GM18907 (cell line): ENCODE measurements at regions not wholly inside any gene's neighbourhood (a gene's known extent, or its start where the extent isn't known, plus 50 kb on each side); places are given as distances from the start of the nearest gene placed in this dataset.

Experiments
- ATAC-seq: cut with Tn5 transposase; IDR thresholded peaks from one replicate; pipeline ENCODE4 v1.9.1; 2021; ENCODE audit warnings: mild to moderate bottlenecking, moderate library complexity; ENCODE audit not compliant: unreplicated experiment

DNA sequence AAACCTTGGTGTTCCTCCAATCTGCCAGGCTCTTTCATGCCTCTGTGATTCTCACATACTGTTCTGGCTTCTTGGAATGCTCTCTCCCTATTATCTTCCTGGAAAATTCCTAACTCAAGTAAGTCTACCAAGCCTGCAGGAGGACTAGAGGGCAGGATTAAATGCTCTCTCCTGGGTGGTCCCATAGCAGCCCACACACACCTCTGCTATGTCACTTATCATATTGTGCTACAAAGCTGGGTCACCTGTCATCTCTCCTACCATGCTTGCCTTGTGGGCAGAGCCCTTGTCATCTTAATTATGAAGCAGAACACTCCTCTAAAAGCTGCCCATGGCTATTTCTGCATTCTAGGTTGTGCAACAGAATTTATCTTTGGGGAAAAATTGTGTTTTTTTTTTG is 344.5 kb upstream of the NOCT start:
- ATAC-seq: no peak

DNA sequence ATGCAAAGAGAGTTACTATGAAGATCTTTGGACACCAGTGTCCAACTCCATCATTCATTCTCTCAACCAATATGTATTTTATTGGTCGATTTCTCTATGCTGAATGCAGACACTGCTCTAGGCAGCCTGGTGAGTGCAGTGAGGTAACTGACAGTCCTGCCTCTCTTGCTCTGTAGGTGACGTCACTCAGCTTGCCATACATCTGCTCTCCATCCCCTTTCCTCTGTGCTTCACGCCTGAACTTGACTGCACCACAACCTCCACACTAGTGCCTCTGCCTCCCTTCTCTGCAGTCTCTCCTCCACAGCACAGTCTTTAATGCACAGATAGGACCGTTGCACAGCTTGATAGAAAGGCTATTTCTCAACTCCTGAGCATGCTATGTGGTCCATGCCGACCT is 344.9 kb upstream of the NOCT start:
- no peak for ATAC-seq

DNA sequence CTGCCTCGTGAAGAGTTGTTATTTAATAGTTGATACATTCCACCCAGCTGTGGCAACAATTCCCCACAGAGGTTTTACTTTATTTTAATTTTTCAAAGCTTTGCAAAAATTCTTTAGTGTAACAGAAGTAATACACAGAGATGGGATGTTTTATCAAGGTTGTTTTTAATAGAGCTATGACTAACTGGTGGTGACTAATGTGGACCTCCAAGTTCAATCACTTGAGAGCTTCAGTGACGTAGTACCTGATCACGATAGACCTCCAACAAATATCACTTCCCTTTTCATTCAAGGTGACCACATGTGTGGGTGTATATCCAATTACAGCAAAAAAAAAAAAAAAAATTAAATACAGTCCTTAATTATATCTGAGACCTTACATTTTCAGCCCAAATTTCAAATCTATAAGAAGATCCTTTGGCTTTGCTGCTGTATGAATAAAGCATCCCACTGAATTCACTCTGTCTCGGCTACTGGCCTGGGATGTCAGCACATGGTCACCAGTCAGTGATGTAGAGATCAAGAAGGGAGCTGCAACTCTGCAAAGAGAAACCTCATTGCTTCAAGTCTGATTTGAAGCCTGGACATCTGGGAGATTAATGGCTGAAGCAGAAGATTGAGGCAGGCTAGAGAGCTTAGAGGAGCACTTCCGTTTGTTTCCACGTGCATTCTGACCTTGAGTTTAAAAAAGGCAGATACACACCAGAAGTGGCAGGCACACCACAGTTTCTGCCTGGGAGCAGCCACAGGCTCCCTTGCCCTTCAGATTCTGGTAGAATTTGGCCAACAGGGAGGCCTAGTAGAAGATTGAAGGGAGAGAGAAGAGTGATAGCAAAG is 345.9 kb upstream of the NOCT start:
- ATAC-seq: no peak

DNA sequence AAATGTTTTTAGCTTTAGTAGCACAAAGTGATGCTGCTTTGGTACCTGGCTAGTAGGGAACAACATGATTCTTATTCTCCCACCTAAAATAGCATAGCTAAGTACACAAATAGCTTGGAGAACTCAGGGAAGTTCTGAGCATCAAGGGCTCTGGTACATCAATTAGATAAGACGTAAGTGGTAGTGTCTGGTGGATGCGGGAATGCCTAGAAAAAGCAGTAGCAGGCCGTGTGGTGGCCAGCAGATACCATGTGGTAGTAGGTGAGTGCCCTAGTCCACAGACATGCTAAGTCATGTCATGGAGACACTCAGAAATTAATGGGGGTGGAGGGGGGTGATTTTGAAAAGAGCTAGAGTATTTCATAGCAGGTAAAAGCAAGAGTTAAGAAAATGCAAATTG is 347.3 kb upstream of the NOCT start:
- no peak for ATAC-seq

DNA sequence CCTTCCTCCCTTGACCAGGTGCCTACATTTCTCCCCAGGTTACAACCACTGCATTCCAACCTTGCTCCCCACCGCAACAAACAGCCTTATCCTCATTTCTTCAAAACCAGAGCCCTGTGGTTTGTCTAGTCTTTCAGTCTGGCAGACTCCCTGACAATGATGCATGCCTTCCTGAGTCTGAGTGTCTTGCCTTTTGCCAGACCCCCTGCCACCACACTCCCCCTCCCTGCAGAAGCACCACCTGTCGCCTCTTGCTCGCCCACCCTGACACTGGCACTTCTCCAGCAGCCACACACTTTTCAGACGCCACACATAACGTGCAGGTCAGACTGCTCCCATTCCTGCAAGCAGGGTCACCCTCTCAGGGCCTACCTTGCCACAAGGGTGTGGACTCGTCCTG is 349.2 kb upstream of the NOCT start:
- no peak for ATAC-seq

DNA sequence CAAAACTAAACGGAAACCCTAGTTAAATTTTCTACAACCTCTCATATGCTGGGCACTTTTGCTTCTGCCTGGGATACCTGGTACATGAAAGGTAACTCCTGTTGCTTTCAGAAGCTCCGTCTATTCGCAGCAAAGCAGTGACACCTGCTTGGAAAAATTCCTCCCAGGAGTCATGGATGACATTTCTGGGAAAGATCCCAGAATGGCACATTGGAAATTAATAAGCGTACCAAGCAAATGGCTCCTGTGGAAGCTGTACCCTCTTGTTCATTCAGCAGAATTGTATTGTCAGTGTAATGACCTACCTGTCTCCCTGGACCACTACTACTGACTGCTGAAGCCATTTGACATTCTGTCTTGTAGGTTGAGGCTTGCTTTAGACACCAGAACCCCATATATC is 349.7 kb upstream of the NOCT start:
- no peak for ATAC-seq

DNA sequence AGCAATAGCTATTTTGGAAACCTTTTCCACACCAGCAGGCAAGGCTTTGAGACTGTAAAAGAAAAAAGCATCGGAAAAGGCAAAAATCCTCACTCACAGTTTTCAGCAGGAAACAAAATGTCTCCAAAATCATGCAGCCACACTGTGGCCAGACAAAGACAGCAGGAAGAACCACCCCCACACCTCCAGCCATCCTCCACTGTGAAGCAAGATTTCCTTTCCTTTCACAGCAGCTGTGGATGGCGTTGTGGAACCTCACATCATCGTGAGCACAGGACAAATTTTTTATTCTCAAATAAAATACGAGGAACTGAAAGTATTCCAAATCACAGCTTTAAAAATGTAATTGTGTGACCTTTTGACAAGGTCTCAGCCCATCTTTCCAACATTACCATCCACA is 351.7 kb upstream of the NOCT start:
- ATAC-seq: no peak

DNA sequence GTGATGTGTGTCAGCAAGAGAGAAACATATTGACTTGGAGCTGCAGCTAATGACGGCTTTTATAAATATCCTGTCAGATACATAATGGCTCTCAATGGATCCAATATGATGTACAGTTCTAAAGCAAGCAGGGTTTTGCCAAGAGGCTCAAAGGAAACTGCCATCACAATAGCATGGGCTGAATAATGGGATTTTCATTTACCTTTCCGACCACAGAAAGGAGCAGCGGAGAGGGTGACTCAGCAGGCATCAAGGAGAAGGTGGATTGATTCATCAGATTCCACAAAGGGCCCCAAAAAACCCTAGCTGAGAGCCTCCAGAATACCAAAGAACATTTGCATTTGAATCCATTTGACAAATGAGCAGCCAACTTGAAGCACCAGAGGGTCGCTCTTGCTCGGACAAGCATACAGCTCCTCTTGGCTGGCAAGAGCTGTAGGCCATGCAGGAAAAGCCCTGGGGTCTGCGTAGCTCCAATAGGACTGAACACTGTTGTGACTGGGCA is 355.7 kb upstream of the NOCT start:
- ATAC-seq: no peak

DNA sequence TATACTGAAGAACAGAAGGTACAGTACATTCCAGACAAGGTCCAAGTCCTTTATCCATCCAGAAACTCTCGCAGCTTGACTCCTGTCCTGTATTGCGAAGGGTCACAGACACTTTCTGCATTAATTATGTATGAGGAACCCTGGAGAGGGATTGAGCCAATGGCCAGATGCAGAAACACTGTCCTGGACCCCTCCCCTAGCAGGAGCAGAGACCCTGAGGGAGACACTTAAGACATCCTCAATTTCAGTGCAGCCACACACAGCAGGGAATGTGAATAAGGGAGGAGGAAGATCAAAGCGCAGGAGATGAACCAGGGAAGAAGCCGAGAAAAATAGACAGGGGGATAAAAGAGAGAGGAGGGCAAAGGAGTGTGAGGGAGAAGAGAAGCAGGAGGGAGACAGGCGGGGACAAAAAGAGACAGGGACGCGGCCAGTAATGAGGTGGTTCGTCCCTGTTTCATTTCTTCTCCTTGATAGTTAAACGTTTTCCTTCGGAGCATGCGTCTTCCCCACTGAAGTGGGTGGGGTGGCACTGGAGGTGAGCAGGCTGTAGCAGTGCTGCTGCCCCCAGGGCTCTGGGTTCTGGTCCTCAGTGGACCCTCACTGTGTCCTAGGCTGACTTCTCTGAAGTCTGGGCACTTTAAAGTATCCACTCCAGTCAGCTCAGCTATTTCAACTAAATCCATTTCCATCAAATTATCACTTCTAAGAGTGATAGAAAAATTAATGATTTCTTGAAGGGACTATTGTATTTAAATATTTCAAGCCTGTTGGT is 356.4 kb upstream of the NOCT start:
- ATAC-seq: no peak

DNA sequence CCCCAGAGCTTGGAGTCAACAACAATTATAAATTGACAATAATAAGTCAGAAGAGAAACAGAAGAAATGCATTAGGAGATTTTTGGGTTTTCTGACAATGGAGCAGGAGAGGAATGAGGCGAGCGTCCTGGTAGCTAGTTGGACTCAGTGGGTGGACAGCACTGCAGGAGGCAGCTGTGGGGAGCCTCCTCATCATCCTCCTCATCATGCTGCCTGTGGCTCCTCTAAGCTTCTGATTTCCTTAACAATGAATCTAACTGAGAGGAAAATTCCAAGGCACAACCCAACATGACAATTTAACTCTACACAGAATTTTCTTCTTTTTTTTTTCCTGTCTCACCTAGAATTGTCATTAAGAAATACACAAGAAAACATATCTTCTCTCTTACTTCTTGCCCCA is 357.1 kb upstream of the NOCT start:
- no peak for ATAC-seq

DNA sequence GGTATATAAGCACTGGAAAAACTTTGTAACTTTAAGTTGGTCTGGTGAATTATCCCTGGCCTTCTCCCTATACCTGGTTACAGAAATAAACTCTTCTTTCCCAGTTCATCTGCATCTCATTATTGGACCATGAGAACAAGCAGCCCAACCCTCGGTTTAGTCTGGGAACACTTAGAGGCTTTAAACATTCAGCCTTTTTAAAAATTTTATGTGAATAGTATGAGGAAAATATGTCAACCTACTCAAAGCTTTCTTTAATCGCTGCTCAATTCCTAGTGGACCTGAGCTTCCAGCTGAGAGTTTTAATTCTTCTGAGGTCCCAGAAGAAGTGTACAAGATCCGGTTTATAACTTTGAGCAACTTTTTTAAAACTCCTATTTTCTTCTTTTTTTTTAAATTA is 358.6 kb upstream of the NOCT start:
- no peak for ATAC-seq

DNA sequence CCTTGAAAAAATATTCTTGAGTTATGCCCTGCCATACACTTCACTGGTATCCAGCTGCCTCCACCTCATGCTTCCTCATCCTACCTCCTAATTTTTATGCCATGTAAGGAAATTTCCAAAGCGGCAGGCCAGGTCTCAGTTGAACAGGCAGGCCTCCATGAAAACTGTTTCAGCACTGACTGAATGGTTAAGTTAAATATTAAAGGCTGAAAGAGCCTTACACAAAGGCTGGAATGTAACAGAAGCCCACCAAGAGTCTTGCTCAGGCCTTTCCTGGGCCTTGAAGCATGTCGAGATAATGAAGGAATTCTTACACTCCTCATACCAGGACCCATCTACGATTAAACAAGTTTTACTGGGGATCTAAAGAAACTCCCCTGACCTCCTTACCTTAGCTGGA is 359.6 kb upstream of the NOCT start:
- ATAC-seq: no peak

DNA sequence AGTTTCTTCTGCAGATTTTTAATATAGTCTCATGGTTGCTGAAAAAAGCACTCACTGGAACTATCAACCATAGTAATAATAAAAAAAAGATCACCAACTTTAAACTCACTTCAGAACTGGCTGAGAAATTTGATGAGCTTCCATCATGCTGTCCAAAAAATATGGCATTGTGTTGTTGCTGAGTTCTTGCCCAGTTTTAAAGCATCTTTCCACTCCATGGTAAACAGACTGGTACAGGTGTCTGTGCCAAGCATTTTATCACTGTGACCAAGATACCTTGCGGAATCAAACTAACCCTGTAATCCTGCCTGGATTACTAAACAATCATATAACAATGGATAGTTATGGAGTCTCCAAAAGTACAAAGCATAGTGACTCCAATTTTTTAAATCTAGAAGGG is 360.3 kb upstream of the NOCT start:
- ATAC-seq: no peak

DNA sequence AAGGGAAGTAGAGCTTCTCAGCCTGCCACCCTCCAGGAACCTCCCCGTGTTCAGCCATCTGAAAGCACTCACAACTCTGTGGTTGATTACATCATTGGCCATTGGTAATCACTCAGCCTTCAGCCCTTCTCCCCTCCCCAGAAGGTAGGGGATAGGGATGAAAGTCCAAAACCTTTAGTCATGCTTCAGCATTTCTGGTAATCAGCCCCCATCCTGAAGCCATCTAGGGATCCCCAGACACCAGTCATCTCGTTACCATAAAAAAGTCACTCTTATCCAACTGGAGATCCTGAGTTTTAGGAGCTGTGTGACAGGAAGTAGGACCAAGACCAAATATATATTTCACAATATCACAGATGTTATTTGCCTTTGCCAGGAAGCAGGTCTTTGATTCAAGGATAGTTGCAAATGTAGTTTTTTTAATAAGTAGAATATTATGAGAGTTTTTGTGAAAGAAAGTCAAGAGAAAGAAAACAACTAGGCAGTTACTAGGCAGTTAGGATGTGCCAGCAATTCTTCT is 364.6 kb upstream of the NOCT start:
- peak; percentile 76 for ATAC-seq

DNA sequence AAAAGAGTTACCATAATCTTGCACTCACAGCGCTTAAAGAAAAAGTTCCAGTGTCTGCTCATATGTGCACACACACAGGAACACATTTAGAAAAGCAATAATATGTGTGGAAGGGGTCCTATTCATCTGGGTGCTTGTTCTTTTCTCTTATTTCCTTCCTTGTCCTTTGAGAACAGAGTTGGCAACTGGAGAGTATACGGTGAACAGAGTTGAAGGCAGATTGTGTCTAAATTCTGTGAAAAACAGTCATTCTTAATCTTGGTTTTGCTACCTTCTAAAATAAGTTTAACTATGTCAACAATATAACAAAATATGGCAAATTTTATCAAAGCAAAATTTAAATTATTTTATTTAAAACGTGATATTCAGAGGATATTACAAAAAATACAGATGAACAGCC is 365.1 kb upstream of the NOCT start:
- ATAC-seq: no peak

DNA sequence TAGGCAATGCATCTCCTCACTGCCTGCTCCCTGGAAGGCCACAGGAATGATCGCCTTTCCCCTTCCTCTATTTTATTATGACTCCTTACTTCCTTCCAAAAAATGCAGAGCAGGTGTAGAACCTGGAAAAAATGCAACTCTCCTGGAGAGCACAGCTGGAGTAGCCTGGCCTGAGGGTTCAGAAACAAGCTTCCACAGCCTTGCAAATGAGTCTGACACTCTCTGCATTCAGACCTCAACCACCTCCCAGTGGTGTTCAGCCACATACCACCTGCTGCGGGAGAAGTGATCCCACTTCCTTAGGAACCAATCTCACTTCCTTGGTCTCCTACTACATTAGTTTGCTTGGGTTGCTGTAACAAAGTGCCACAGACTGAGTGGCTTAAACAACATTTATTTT is 368.1 kb upstream of the NOCT start:
- no peak for ATAC-seq

DNA sequence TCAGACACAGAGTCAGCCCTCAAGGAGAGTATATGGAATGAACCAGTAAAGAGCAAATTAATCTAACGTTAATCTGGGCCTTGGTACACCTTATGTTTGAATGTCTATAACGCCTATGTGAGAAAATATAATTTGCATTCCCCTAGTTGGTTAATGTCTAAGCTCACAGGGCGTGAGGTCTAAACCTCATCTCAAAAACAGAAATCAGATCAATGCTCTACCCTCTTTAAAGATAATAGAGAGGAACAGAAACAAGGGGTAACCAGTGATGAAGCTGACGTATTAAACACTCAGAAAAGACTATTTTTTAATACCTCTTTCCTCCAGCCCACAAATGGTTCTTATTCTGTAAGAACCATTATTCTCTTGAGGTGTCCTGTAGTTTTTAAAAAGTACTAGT is 369.2 kb upstream of the NOCT start:
- no peak for ATAC-seq

DNA sequence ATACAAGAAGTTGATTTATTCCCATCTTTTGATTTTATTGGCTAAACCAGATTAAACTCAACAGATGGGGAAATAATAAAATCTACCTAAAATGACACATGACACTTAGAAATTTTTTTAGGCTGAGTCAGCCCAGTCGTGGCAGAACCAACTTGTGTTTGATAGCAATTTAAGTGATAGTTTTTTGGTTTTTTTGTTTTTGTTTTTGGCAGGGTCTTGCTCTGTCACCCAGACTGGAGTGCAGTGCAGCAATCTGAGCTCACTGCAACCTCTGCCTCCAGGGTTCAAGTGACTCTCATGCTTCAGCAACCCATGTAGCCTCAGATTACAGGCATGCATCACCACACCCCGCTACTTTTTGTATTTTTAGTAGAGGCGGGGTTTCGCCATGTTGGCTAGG is 370.3 kb upstream of the NOCT start:
- no peak for ATAC-seq

DNA sequence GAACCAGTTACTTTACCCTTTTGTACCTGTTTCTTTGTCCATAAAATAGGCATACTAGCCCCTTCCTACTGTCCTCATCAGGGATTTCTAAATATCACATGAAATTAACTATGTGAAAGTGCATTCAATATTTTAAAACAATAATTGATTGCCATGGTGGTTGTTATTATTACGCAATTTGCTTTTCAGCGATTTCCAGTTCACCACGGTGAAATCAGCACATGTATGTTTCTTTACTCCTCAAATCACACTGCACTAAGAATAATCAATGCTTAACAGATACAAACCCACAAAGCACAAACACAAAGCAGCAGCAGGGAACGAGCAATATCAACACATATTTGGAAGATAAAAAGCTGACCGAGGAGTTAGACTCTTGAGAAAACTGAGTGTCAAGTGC is 371.3 kb upstream of the NOCT start:
- ATAC-seq: no peak

DNA sequence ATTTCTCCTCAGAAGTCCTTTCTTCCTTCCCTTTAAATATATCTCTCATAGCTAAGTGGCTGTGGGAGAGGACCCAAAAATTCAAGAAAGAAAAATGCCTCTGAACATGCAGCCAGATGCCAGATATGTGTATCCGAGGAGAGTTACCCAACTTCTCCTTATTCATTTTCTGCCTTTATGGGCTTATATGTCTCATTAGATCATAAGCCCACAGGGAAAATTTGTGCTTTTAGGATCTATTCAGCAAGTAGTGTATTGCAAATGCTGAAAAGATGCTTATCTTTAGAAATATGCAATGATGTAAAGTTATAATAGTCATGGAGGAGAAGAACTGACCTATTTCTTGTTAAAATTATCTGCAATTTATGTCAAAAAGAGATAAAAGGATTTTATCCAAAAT is 371.8 kb upstream of the NOCT start:
- no peak for ATAC-seq

DNA sequence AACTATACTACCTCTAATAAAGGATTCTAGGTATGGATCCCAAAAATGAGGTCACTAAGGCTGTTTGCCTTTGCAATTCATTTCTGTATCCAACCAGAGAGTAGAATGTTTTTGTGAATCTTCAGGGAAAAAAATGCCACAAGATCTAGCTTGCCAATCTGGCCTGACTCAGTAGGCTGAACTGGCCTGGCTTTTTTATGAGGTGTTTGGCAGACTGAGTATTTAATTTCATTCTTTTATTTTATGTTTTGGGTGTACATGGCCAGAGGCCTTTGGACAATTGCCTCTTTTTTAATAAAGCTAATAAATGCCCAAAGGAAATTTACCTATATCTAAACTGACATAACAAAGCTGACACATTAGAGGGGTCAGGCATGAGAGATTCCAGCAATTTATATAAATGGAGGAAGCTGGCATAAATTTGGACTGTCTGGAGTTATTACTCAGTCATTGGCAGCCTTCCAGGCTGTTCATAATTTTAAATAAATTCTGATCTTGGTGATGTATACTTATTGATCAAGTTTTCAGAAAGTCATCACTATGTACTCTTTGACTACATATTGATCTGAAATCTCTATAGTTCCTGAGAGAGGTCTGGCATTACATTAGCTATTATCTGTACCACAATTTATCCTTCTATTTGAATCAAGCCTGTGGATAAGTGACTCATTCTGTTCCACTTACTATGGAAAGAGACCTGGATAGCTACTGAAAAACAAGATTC is 376.4 kb upstream of the NOCT start:
- no peak for ATAC-seq
